Urinary bladder (tissue), 3 donors: ENCODE measurements at regions not wholly inside any gene's neighbourhood (a gene's known extent, or its start where the extent isn't known, plus 50 kb on each side); places are given as distances from the start of the nearest gene placed in this dataset.

Experiments used
- DNase-seq: peaks from one replicate; pipeline ENCODE4 v3.0.0-alpha.2; 2015; ENCODE audit errors: extremely low spot score
- H3K27ac ChIP-seq: one replicate; pipeline ENCODE4 v1.5.1; 2013; ENCODE audit warnings: low read depth, mild to moderate bottlenecking, moderate library complexity
- H3K36me3 ChIP-seq: one replicate; pipeline ENCODE4 v1.6.1; 2013; ENCODE audit warnings: mild to moderate bottlenecking, moderate library complexity; ENCODE audit not compliant: insufficient read depth
- H3K4me1 ChIP-seq: one replicate; pipeline ENCODE4 v1.6.1; 2013; ENCODE audit warnings: mild to moderate bottlenecking, moderate library complexity; ENCODE audit not compliant: insufficient read depth
- H3K4me3 ChIP-seq: one replicate; pipeline ENCODE4 v1.5.1; 2013; ENCODE audit warnings: low read depth, low read length
- WGBS: extraction: QIAGEN DNeasy Blood & Tissue Kit; methylation state at CpG from one replicate; pipeline ENCODE4 v1.1.7; 2013; 5-methylcytosine and 5-hydroxymethylcytosine counted together
- donor health status: healthy with polysubstance abuse.
- donor health status: healthy.

DNA sequence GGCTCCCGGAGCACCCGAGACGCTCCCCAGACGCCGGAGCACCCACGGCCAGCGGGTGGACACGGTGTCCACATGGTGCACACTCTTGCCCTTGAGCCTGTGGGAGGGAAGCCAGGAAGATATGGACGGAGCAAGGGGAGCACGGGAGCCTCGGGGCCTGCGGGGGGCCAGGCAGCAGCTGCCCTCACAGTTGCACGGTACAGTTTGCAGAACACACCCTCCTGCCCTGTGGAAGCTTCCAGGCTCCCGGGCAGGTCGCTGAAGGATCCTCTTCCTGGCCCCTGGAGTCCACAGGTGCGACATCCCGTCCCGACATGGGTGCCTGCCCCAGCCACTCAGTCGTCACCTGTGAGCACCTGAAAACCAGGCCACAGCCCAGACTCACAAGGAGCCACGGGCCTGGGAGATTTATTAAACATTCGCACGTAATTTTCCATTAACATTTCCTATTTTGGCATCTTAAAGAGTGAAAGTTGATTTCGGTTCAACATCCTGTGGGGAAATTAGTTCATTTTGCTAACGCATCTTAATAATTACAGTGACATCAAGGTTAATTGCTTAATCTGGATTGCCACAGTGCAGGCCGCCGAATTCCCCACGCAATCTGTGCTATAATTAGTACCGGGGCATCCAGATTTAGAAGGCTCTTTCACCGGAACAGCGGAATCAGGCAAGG lies 253.3 kb downstream of the BRD1 start:
- no peak overlapping the region for H3K4me3 ChIP-seq
- H3K4me1 ChIP-seq: no peaks in the 10 kb centered on the region
- WGBS: 84% methylated on average over 30 of the region's 30 CpGs
- no peak for DNase-seq
- H3K27ac ChIP-seq: no peak overlapping the region
- H3K36me3 ChIP-seq: no peaks in the 10 kb centered on the region

DNA sequence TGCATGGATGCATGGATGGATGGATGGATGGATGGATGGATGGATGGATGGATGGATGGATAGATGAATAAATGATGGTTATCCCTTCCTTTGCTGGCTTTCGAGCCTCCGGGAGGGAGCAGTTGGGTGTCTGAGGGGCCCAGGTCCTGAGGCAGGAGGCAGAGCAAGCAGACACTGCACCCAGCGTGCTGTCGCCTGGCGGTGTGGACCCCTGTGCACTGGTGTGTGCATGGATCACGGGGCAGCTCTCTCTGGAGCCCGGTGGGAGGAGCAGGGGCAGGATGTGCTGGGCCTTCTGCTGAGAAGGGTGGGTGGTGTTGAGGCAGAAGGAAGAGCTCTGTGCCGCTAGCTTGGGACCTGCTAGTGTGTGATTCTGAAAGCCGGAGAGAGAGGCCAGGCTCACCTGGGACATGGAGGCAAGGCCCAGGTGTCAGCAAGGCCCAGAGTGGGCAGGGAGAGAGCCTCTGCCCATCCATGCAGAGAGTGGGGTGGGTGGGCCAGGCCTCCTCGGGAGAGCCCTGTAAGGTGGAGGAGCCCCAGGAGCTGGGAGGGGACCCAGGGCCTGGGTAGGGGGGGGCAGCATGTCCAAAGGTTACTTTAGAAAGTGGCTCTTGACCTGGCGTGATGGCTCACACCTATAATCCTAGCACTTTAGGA lies 254.4 kb downstream of the BRD1 start:
- Histone ChIP-seq H3K27ac (no peak overlapping the region), H3K4me1 (no peaks in the 10 kb centered on the region)
- 92% methylated on average over 11 of the region's 11 CpGs for WGBS

DNA sequence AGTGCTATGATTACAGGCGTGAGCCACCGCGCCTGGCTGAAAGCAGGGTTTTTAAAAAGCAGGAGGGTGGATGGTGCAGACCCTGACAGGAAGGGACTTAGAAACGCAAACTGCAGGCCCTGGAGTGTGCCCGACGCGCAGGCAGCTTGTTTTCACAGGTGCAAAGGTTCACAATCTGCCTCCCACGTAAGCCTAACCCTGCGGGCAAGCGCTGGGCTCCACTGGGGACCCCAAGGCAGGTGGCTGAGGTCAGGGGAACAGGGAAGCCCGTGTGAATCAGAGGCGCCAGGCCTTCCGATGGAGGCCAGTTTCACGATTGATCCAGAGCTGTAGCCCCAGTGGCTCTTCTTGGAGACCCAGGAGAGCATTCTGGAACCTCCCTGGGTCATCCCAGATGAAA lies 256.3 kb downstream of the BRD1 start:
- Histone ChIP-seq H3K27ac (no peak overlapping the region), H3K4me3 (no peak overlapping the region), H3K36me3 (no peaks in the 10 kb centered on the region), H3K4me1 (no peaks in the 10 kb centered on the region)
- 92% methylated on average over 14 of the region's 14 CpGs for WGBS
- no peak for DNase-seq

More for the DNA sequence above, 254.4 kb downstream of the BRD1 start:
- Histone ChIP-seq H3K36me3 (no peaks in the 10 kb centered on the region), H3K4me3 (no peak overlapping the region)
- DNase-seq: no peak

DNA sequence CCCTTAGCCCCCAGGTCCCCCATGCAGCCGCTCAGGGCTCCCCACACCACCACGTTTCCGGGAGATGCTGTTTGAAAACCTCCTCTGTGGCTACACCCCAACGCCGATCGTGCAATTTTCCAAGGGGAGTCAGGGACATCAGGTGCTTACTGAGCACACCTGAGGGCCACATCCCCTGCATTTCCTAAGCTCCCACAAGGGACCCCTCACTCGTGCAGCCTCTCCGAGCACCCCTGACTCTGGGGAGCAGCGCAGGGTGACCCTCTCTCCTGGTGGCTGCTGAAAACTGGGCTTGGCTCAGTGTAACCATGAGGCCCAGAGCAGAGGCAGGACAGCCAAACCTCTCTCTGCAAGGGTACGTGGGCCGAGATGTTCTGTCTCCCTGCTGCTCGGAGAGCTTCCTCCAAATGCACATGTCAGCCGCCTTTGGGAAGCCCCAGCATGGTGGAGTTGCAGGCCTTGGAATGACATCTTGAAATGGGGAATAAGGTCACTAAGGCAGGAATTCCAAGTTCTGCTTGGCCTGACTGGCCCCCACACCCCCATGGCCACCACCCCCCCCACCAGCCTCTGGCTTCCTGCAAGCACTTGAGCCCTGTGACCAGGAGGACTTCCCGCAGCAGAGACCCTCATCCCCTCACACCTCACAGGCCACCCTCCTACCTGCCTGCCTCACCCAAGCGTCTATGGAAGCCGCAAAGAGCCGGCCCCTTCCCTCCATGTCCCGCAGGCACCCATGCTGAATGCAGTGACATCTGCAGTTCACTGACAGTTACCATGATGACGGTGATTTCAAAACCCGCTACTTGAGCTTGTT lies 257.4 kb downstream of the BRD1 start:
- no peak for DNase-seq
- 72% methylated on average over 20 of the region's 20 CpGs for WGBS
- Histone ChIP-seq H3K4me3 (no peak overlapping the region), H3K36me3 (no peaks in the 10 kb centered on the region), H3K27ac (no peak overlapping the region), H3K4me1 (no peaks in the 10 kb centered on the region)

DNA sequence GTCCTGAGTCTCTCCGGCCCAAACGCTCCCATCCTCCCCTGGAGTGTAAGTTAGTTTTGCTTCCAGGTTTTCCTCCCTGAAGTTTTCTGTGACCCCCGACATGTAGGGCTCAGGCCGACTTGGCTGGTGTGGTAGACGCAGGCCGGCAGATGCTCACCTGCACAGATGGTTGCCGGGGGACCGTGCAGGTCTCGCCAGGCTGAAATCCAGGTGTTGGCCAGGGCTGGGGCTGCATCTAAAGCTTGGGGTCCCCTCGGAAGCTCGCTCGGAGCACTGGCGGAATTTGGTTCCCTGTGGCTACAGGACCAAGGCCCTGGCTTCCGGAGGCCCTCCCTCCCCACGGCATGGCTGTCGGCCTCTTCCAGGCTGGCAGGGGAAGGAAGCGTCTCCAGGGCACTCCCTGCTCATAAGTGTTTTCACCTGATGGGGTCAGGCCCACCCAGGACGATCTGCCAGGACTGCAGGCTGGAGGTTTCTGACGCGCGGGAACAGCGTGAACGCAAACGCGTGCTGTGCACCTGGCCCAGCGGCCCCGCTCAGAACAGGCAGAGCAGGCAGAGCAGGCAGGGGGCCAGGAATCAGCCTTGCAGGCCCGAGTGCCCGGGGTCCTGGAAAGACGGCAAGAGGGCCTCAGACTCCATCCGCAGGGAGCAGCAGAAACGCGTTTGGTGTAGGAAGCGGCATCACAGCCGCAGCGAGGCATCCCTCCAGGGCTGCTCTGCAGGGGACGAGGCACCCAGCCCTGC lies 258.2 kb downstream of the BRD1 start:
- Histone ChIP-seq H3K4me1 (no peaks in the 10 kb centered on the region), H3K4me3 (no peak overlapping the region), H3K36me3 (no peaks in the 10 kb centered on the region), H3K27ac (no peak overlapping the region)
- 83% methylated on average over 37 of the region's 37 CpGs for WGBS
- DNase-seq: no peak

DNA sequence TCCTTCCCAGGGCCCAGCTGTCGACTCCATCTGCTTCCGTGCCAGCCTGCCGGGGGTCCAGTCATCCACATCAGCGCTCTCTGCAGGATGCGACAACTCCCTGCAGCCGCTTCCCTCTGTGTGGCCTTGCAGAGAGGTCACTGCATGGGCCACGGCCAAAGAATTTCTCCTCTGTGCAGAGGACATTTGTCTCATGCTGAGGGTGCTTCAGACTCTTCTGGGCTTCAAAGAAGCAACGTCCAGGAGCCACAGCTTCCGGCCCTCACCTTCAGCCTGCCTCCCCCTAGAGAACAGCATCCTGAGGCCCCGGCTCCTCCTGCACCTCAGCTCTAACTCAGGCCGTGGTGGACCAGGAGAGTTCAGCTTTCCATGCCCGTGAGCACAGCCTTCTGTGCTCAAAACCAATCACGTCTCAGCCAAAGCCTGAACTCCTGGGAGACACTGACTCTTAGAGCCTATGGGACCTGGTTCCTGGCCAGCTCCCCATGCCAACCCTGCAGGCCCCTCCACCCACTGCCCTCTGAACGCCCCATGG lies 258.9 kb downstream of the BRD1 start:
- no peak for DNase-seq
- no peaks in the 10 kb centered on the region for H3K4me1 ChIP-seq
- H3K4me3 ChIP-seq: no peak overlapping the region
- no peaks in the 10 kb centered on the region for H3K36me3 ChIP-seq
- 66% methylated on average over 14 of the region's 14 CpGs for WGBS
- H3K27ac ChIP-seq: no peak overlapping the region

DNA sequence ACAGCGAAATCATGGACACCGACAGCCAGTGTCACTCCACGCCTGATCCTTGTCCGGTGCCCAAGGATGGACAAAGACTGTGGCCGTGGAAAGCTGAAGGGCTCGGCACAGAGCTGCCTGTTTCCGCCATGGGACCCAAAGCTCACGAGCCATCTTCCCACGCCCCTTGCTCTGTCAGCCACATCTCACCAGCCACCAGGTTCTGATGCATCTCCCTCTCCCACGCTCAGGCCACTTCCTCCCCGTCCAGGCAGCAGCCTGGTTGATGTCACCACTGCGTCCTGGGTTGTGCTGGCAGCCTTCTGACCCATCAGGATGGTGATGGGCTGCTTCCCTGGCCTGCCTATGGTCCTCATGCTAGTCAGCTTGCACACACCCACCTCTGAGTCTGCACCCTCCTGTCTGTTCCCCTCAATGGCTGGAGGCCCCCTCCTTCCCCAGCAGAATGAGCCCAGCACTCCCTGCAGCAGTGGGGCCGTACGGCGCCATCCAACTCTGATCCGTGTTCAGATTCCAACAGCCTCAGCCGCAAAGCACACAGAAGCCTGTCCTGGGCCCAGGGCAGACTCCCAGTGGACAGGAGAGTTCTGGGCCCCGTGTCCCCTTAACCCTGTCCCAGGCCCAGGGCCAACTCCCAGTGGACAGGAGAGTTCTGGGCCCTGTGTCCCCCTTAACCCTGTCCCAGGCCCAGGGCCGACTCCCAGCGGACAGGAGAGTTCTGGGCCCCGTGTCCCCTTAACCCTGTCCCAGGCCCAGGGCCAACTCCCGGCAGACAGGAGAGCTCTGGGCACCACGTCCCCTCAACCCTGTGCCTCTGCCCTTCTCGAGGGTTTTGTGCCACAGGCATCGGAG lies 259.5 kb downstream of the BRD1 start:
- Histone ChIP-seq H3K27ac (no peak overlapping the region), H3K36me3 (no peaks in the 10 kb centered on the region), H3K4me1 (no peaks in the 10 kb centered on the region), H3K4me3 (no peak overlapping the region)
- 75% methylated on average over 25 of the region's 25 CpGs for WGBS
- DNase-seq: no peak

DNA sequence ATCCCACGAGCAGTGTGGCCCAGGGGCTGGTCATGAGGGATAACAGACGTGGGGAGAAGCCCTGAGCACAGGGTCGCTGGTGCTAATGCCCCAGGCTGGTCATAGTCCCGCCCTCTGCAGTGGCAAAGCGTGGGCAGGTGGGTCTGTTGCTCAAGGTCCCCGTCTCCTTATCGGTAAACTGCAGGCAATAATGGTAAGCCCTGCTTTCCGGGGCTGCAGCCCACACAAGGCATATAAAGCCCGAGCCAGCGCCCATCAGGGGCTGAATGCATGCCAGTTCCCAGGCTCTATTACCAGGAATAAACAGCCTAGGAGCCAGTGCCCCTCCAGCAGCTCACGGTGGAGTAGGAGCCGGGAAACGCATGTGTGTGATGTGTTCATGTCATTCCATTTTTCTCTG lies 261.0 kb downstream of the BRD1 start:
- H3K27ac ChIP-seq: no peak overlapping the region
- H3K4me1 ChIP-seq: no peaks in the 10 kb centered on the region
- no peak overlapping the region for H3K4me3 ChIP-seq
- DNase-seq: no peak
- WGBS: 70% methylated on average over 13 of the region's 13 CpGs
- H3K36me3 ChIP-seq: no peaks in the 10 kb centered on the region

DNA sequence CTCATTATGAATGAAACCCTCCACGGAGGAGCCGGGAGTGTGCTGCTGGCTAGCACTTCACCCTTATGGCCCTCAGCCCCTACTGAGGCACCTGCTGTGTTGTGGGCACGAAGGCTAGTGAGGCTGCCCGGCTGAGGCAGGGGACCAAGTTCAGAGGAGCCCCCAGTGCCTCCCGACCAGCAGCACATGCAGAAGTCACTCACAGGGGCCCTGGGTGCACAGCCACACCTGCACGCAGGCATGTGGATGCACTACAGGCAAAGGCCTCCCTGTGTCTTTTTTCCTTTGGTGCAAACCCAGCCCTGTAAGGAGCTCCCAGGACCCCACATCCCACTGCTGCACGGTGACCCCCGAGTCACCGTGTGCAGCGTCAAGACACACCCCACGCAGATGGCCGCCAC lies 261.5 kb downstream of the BRD1 start:
- no peak for DNase-seq
- 80% methylated on average over 12 of the region's 12 CpGs for WGBS
- Histone ChIP-seq H3K36me3 (no peaks in the 10 kb centered on the region), H3K4me3 (no peak overlapping the region), H3K4me1 (no peaks in the 10 kb centered on the region), H3K27ac (no peak overlapping the region)

DNA sequence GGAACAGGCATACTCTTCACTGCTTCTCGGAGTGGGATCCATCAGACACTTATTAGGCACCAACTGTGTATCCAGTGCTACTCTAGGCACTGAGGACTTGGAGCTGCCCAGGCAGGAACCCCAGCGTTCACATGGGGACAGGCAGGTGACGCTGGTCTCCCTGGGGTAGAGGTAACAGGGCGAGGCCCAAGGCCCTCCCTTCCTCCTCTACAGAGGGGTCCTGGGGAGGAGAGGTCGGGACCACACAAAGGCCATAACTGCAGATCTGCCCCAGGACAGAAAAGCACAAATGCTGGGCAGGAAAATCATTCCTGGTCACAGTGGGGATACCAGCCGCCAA lies 262.2 kb downstream of the BRD1 start:
- no peak overlapping the region for H3K27ac ChIP-seq
- WGBS: 68% methylated on average over 6 of the region's 6 CpGs
- H3K36me3 ChIP-seq: no peaks in the 10 kb centered on the region
- no peaks in the 10 kb centered on the region for H3K4me1 ChIP-seq
- H3K4me3 ChIP-seq: no peak overlapping the region
- DNase-seq: no peak

DNA sequence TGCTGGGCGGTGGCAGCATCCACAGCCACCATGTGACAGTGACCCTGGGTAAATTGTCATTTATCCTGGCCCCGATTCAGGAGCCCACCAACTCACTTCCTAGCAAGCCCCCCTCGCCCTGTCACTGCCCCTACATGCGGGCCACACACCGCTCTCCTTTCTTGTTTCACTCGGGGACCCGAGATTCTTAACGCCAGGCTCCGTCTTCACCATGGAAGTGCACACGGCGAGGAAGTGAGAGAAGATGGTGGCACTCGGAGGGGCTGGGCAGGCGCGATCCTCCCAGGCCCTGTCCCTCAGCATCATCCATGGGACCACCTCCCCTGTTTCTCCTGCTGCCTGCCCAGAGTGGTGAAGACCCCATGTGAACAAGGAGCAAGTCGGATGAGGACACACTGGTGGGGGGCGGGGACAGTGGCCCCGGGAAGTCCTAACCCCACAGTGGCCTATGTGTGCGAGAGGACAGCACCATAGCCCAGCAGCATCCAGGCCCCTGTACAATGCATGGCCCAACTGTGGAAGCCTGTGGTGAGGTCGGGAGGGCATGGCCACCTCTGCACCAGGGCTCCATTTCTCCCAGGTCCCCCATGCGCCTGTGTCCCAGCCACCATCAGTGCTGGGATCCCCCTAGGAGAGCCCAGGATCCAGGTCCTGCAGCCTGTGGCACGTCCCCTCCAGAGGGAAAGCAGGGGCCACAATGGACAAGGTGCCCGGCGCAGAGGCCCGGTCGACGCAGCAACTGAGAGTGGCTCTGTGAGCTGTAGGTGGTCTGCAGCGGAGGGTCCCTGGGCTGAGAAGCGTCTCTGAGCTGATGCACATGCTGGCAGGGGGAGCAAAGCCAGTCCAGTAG lies 262.8 kb downstream of the BRD1 start:
- Histone ChIP-seq H3K36me3 (no peaks in the 10 kb centered on the region), H3K4me3 (no peak overlapping the region), H3K4me1 (no peaks in the 10 kb centered on the region), H3K27ac (no peak overlapping the region)
- 92% methylated on average over 28 of the region's 28 CpGs for WGBS
- no peak for DNase-seq

DNA sequence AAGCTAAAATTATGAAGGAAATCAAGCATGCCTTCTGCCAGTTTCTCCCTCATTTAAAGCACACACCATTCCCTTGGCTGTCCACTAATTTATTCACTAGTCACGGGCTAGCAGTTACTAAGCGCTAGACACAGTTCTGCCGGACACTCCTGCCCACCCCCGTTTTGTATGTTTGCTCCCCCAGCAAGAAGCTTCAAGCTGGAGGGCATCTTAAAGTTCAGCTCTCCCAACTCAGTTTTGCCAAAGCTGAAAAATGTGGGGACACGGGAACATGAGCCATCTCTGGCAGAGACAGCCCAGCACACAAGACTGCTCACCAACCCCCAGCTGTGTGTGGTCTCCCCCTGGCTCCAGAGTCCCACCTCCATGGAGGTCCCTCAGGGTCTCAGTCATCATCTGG lies 263.6 kb downstream of the BRD1 start:
- Histone ChIP-seq H3K4me1 (no peaks in the 10 kb centered on the region), H3K27ac (no peak overlapping the region), H3K4me3 (no peak overlapping the region), H3K36me3 (no peaks in the 10 kb centered on the region)
- WGBS: 85% methylated on average over 5 of the region's 5 CpGs
- no peak for DNase-seq
